ENCODE measurements at regions not wholly inside any gene's neighbourhood (a gene's known extent, or its start where the extent isn't known, plus 50 kb on each side); places are given as distances from the start of the nearest gene placed in this dataset.
"Not testable (repeated sequence)": the region's sequence is repeated elsewhere in the genome, so short reads cannot be mapped to it uniquely, and the experiment has no call there.

DNA sequence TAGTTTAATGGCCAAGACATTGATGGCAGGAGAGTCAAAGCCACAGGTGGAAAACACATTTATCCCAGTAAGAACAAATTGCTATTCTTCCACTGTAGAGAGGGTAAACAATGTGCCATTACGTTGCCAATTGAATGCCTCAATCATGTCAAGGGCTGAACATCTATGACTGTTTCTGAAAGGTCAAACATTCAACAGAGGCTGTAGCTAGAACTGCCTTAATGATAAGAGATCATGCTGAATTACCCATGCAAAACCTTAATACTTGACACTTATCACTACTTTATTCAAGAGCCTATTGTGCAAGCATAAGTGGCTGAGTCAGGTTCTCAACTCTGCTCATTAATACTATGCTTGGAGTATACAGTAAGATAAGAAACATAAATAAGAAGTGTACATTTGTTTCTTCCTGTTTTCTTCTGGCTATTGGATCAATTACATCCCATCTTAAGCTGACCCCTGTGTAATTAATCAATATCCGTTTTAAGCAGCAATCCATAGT, 409.5 kb downstream of the OR4F29 start:
- TF ChIP-seq, protein P1, sequence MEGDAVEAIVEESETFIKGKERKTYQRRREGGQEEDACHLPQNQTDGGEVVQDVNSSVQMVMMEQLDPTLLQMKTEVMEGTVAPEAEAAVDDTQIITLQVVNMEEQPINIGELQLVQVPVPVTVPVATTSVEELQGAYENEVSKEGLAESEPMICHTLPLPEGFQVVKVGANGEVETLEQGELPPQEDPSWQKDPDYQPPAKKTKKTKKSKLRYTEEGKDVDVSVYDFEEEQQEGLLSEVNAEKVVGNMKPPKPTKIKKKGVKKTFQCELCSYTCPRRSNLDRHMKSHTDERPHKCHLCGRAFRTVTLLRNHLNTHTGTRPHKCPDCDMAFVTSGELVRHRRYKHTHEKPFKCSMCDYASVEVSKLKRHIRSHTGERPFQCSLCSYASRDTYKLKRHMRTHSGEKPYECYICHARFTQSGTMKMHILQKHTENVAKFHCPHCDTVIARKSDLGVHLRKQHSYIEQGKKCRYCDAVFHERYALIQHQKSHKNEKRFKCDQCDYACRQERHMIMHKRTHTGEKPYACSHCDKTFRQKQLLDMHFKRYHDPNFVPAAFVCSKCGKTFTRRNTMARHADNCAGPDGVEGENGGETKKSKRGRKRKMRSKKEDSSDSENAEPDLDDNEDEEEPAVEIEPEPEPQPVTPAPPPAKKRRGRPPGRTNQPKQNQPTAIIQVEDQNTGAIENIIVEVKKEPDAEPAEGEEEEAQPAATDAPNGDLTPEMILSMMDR (IDR thresholded peaks at IDR 0.05; ENCODE audit: insufficient read depth, low read length) = not testable (repeated sequence)
- not testable (repeated sequence) for TF ChIP-seq POLR2AphosphoS5, GABPA (IDR thresholded peaks at IDR 0.05; ENCODE audit: low read depth)
